ENCODE measurements at regions not wholly inside any gene's neighbourhood (a gene's known extent, or its start where the extent isn't known, plus 50 kb on each side); places are given as distances from the start of the nearest gene placed in this dataset.
"Not testable (repeated sequence)": the region's sequence is repeated elsewhere in the genome, so short reads cannot be mapped to it uniquely, and the experiment has no call there.

GRCh38 chr19:5249526-5249925 lies 91.1 kb downstream of the PTPRS start:
- TF ChIP-seq CTCF (IDR thresholded peaks at IDR 0.05; ENCODE audit: insufficient read depth, low read length, missing control alignments): no peak
- no peak overlapping the region for H3K4me3 ChIP-seq (ENCODE audit: low read depth, low read length)
- POLR2A ChIA-PET: no interaction called here
- CTCF ChIA-PET: interaction anchor here (1.3 kb wide), 1 partner anchor 201 kb away, joined by 4 read pairs; no protein-coding TSS in a partner anchor
- DNase-seq (ENCODE audit: low read depth, low spot score): no peak

- ChIA-PET CTCF (no interaction called here), POLR2A (no interaction called here)
- TF ChIP-seq CTCF (IDR thresholded peaks at IDR 0.05; ENCODE audit: insufficient read depth, low read length, missing control alignments): no peak
These were observed 92.5 kb downstream of the PTPRS start for GRCh38 chr19:5247957-5248705.

GRCh38 chr19:5246554-5247155 lies 94.0 kb downstream of the PTPRS start:
- ChIA-PET POLR2A (no interaction called here), CTCF (no interaction called here)
- H3K4me3 ChIP-seq (ENCODE audit: low read depth, low read length): no peak overlapping the region
- TF ChIP-seq CTCF (IDR thresholded peaks at IDR 0.05; ENCODE audit: insufficient read depth, low read length, missing control alignments): no peak
- no peak for DNase-seq (ENCODE audit: low read depth, low spot score)

More at GRCh38 chr19:5247957-5248705, 92.5 kb downstream of the PTPRS start:
- DNase-seq (ENCODE audit: low read depth, low spot score): no peak
- no peak overlapping the region for H3K4me3 ChIP-seq (ENCODE audit: low read depth, low read length)

GRCh38 chr19:5245631-5246553 lies 94.7 kb downstream of the PTPRS start:
- no peak overlapping the region for H3K4me3 ChIP-seq (ENCODE audit: low read depth, low read length)
- no peak for TF ChIP-seq CTCF (IDR thresholded peaks at IDR 0.05; ENCODE audit: insufficient read depth, low read length, missing control alignments)
- POLR2A ChIA-PET: no interaction called here
- DNase-seq (ENCODE audit: low read depth, low spot score): no peak
- CTCF ChIA-PET: interaction anchor here (0.5 kb wide), 1 partner anchor 1395 kb away, joined by 3 read pairs; no protein-coding TSS in a partner anchor

GRCh38 chr19:5244351-5244750 lies 96.3 kb downstream of the PTPRS start:
- CTCF ChIA-PET: no interaction called here
- H3K4me3 ChIP-seq (ENCODE audit: low read depth, low read length): no peak overlapping the region
- TF ChIP-seq CTCF (IDR thresholded peaks at IDR 0.05; ENCODE audit: insufficient read depth, low read length, missing control alignments): no peak
- POLR2A ChIA-PET: interaction anchor here (0.6 kb wide), 1 partner anchor 9 kb away, joined by 3 read pairs; no protein-coding TSS in a partner anchor
- DNase-seq (ENCODE audit: low read depth, low spot score): no peak

GRCh38 chr19:5243878-5244277 lies 96.7 kb downstream of the PTPRS start:
- ChIA-PET CTCF (no interaction called here), POLR2A (no interaction called here)
- DNase-seq (ENCODE audit: low read depth, low spot score): no peak
- no peak for TF ChIP-seq CTCF (IDR thresholded peaks at IDR 0.05; ENCODE audit: insufficient read depth, low read length, missing control alignments)
- no peak overlapping the region for H3K4me3 ChIP-seq (ENCODE audit: low read depth, low read length)

GRCh38 chr19:5241896-5242295 lies 98.7 kb downstream of the PTPRS start:
- DNase-seq (ENCODE audit: low read depth, low spot score); POLR2A ChIA-PET; CTCF ChIA-PET; H3K4me3 ChIP-seq (ENCODE audit: low read depth, low read length): not testable (repeated sequence)
